ENCODE measurements at regions not wholly inside any gene's neighbourhood (a gene's known extent, or its start where the extent isn't known, plus 50 kb on each side); places are given as distances from the start of the nearest gene placed in this dataset.

DNA sequence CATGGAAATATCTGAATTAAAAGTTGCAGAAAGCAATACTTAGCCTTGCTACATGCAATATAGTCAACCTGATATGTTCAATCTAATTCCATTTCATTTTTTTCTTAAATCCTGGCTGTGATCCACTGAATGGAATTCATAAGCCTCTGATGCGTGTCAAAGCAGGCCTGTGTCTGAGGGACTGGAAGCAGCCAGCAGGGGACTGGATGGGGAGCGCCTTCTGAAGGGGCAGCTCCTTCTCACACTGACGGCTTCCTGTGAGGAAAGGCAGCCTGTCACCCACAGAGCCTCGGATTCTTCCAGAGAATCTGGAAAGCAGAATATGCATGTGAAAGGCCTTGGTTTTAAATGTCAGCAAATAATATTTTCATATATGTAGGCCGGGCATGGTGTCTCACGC is 73.5 kb downstream of the KCNF1 start:
- H3K27ac Mint-ChIP-seq = no peak overlapping the region

DNA sequence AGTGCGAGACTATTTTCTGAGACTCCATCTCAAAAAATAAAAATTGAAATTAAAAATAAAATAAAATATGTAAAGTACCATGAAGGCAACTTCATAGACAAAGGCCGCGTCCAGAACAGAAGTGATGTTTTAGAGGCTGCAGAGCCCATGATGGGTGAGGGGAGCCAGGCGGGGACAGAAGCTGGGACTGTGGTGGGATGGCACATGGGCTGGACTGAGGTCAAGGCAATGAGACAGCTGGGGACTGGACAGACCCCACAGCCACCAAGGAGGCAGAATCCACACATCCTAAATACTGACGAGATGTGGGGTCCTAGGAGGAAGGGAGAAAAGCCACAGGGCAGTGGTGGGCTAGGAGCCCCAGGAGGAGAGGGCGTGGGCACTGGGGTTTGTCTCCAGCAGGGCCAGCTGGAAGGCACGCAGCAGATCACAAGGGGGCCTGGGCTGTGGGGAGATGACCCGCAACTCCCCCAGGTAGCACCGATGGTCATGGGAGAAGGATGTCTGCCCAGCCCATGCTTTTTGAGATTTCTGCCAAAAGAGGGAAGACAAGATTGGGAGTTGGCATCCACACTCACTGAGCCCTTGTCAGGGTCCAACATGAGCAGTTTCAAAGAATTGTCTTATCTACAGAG is 74.3 kb downstream of the KCNF1 start:
- TF ChIP-seq EZH2 (IDR thresholded peaks at IDR 0.05) (no peak), EZH2phosphoT487 (IDR thresholded peaks at IDR 0.05) (no peak)
- TF ChIP-seq, protein P1, sequence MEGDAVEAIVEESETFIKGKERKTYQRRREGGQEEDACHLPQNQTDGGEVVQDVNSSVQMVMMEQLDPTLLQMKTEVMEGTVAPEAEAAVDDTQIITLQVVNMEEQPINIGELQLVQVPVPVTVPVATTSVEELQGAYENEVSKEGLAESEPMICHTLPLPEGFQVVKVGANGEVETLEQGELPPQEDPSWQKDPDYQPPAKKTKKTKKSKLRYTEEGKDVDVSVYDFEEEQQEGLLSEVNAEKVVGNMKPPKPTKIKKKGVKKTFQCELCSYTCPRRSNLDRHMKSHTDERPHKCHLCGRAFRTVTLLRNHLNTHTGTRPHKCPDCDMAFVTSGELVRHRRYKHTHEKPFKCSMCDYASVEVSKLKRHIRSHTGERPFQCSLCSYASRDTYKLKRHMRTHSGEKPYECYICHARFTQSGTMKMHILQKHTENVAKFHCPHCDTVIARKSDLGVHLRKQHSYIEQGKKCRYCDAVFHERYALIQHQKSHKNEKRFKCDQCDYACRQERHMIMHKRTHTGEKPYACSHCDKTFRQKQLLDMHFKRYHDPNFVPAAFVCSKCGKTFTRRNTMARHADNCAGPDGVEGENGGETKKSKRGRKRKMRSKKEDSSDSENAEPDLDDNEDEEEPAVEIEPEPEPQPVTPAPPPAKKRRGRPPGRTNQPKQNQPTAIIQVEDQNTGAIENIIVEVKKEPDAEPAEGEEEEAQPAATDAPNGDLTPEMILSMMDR (IDR thresholded peaks at IDR 0.05) = no peak
- Mint-ChIP-seq H3K27ac (peak overlapping the region; percentile 78), H3K27me3 (ENCODE audit: insufficient read depth, low read depth) (peaks cover 2% of the 10 kb centered on the region), H3K9me3 (peaks cover 5% of the 10 kb centered on the region), H3K4me3 (no peak overlapping the region), H3K4me1 (peaks cover 13% of the 10 kb centered on the region), H3K36me3 (no peaks in the 10 kb centered on the region)
- no peaks in the 10 kb centered on the region for H3K4me1 ChIP-seq
- no peak for DNase-seq (ENCODE audit: low spot score)
- H3K79me2 ChIP-seq (ENCODE audit: low read depth) = no peaks in the 10 kb centered on the region
- H3K4me2 ChIP-seq = no peak overlapping the region
- H3K4me3 ChIP-seq = no peak overlapping the region
- no peaks in the 10 kb centered on the region for H4K20me1 ChIP-seq (ENCODE audit: low read depth)
- no peaks in the 10 kb centered on the region for H3K36me3 ChIP-seq
- H2AFZ ChIP-seq (replicated peaks) = no peak overlapping the region
- no peak overlapping the region for H3K27ac ChIP-seq
- H3F3A ChIP-seq (ENCODE audit: low read depth) = no peaks in the 10 kb centered on the region
- no peak overlapping the region for H3K9ac ChIP-seq
- no peaks in the 10 kb centered on the region for H3K27me3 ChIP-seq
- no peaks in the 10 kb centered on the region for H3K9me3 ChIP-seq (ENCODE audit: low read depth)

More for the DNA sequence above, 73.5 kb downstream of the KCNF1 start:
- no peak for TF ChIP-seq EZH2 (IDR thresholded peaks at IDR 0.05)
- TF ChIP-seq, protein P1 (IDR thresholded peaks at IDR 0.05) = no peak
- no peak for TF ChIP-seq EZH2phosphoT487 (IDR thresholded peaks at IDR 0.05)
- no peak for DNase-seq (ENCODE audit: low spot score)
- Histone ChIP-seq H3K36me3 (no peaks in the 10 kb centered on the region), H2AFZ (replicated peaks) (no peak overlapping the region), H3K4me2 (no peak overlapping the region), H3K27ac (no peak overlapping the region), H3K79me2 (ENCODE audit: low read depth) (no peaks in the 10 kb centered on the region), H3K4me3 (no peak overlapping the region), H3K9ac (no peak overlapping the region), H3K27me3 (no peaks in the 10 kb centered on the region), H4K20me1 (ENCODE audit: low read depth) (no peaks in the 10 kb centered on the region), H3K4me1 (no peaks in the 10 kb centered on the region), H3F3A (ENCODE audit: low read depth) (no peaks in the 10 kb centered on the region), H3K9me3 (ENCODE audit: low read depth) (no peaks in the 10 kb centered on the region)
- H3K27me3 Mint-ChIP-seq (ENCODE audit: insufficient read depth, low read depth) = peaks cover 2% of the 10 kb centered on the region
- H3K9me3 Mint-ChIP-seq = peaks cover 5% of the 10 kb centered on the region
- H3K4me3 Mint-ChIP-seq = no peak overlapping the region
- H3K36me3 Mint-ChIP-seq = no peaks in the 10 kb centered on the region
- H3K4me1 Mint-ChIP-seq = peaks cover 16% of the 10 kb centered on the region

DNA sequence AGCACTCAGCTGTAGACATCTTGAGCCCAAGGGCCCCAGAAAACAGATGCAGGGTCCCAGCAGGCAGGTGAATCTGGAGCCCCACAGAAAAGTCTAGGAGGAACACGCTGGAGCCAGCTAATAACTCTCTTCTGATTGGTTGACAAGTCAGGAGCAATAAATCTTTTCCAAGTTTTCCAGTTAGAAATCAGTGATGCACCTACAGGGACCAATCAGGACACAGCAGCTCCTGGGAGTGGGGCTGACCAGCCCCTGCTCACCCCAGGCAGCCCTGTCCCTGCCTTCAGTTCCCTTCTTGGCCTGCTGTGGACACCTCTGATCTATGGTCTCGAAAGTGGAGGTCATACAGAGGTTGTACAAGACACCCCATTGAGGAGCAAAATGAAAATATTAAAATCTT is 75.7 kb downstream of the KCNF1 start:
- no peaks in the 10 kb centered on the region for H3K36me3 ChIP-seq
- Mint-ChIP-seq H3K4me1 (peaks cover 17% of the 10 kb centered on the region), H3K9me3 (peaks cover 5% of the 10 kb centered on the region), H3K36me3 (no peaks in the 10 kb centered on the region), H3K27me3 (ENCODE audit: insufficient read depth, low read depth) (peaks cover 3% of the 10 kb centered on the region), H3K4me3 (no peak overlapping the region), H3K27ac (no peak overlapping the region)
- no peak overlapping the region for H3K27ac ChIP-seq
- H3K4me2 ChIP-seq = no peak overlapping the region
- no peaks in the 10 kb centered on the region for H3K4me1 ChIP-seq
- TF ChIP-seq, protein P1 (IDR thresholded peaks at IDR 0.05) = no peak
- TF ChIP-seq EZH2 (IDR thresholded peaks at IDR 0.05) (no peak), EZH2phosphoT487 (IDR thresholded peaks at IDR 0.05) (no peak)
- no peaks in the 10 kb centered on the region for H3K9me3 ChIP-seq (ENCODE audit: low read depth)
- no peak overlapping the region for H2AFZ ChIP-seq (replicated peaks)
- no peaks in the 10 kb centered on the region for H3K27me3 ChIP-seq
- H3F3A ChIP-seq (ENCODE audit: low read depth) = no peaks in the 10 kb centered on the region
- H3K4me3 ChIP-seq = no peak overlapping the region
- no peak for DNase-seq (ENCODE audit: low spot score)
- H4K20me1 ChIP-seq (ENCODE audit: low read depth) = no peaks in the 10 kb centered on the region
- H3K9ac ChIP-seq = no peak overlapping the region
- no peaks in the 10 kb centered on the region for H3K79me2 ChIP-seq (ENCODE audit: low read depth)

Data from neural progenitor cell (in vitro differentiated cells).